Endodermal cell (in vitro differentiated cells): ENCODE measurements at regions not wholly inside any gene's neighbourhood (a gene's known extent, or its start where the extent isn't known, plus 50 kb on each side); places are given as distances from the start of the nearest gene placed in this dataset.
"Not testable (repeated sequence)": the region's sequence is repeated elsewhere in the genome, so short reads cannot be mapped to it uniquely, and the experiment has no call there.

Experiments
- DNase-seq: peaks from one replicate; pipeline ENCODE4 v3.0.0-alpha.2; 2017
- H3K27ac ChIP-seq: 2 replicates; pipeline ENCODE4 v1.5.1; 2013; ENCODE audit warnings: mild to moderate bottlenecking, low read depth, low read length, moderate library complexity
- H3K27me3 ChIP-seq: 2 replicates; pipeline ENCODE4 v1.6.1; 2013; ENCODE audit warnings: mild to moderate bottlenecking, low read length, moderate library complexity; ENCODE audit not compliant: insufficient read depth, control insufficient read depth, poor library complexity, severe bottlenecking
- H3K36me3 ChIP-seq: 2 replicates; pipeline ENCODE4 v1.7.0; 2013; ENCODE audit warnings: mild to moderate bottlenecking, low read length, moderate library complexity; ENCODE audit not compliant: control insufficient read depth, insufficient read depth
- H3K4me1 ChIP-seq: one replicate; pipeline ENCODE4 v1.7.0; 2013; ENCODE audit warnings: low read length; ENCODE audit not compliant: control insufficient read depth, insufficient read depth
- H3K4me3 ChIP-seq: 2 replicates; pipeline ENCODE4 v1.5.1; 2013; ENCODE audit warnings: mild to moderate bottlenecking, low read length, moderate library complexity
- H3K9ac ChIP-seq: 2 replicates; pipeline ENCODE4 v1.6.1; 2013; ENCODE audit warnings: mild to moderate bottlenecking, low read length, moderate library complexity; ENCODE audit not compliant: poor library complexity, severe bottlenecking; ENCODE audit errors: extremely low read depth
- H3K9me3 ChIP-seq: 2 replicates; pipeline ENCODE4 v1.6.1; 2013; ENCODE audit warnings: mild to moderate bottlenecking, low read length, moderate library complexity; ENCODE audit not compliant: control insufficient read depth
- H3K27ac Mint-ChIP-seq: 2 replicates; pipeline ENCODE4 v1.8.0; 2020; ENCODE audit warnings: mixed read lengths
- H3K27me3 Mint-ChIP-seq: 2 replicates; pipeline ENCODE4 v1.8.0; 2021; ENCODE audit warnings: mild to moderate bottlenecking, mixed read lengths; ENCODE audit not compliant: insufficient read depth
- H3K36me3 Mint-ChIP-seq: 2 replicates; pipeline ENCODE4 v1.8.0; 2020; ENCODE audit warnings: low read depth, mixed read lengths
- H3K4me1 Mint-ChIP-seq: 2 replicates; pipeline ENCODE4 v1.8.0; 2020; ENCODE audit warnings: mixed read lengths
- H3K4me3 Mint-ChIP-seq: 2 replicates; pipeline ENCODE4 v1.8.0; 2020; ENCODE audit warnings: mild to moderate bottlenecking, moderate library complexity, mixed read lengths
- H3K9me3 Mint-ChIP-seq: 2 replicates; pipeline ENCODE4 v1.8.0; 2020; ENCODE audit warnings: mild to moderate bottlenecking, mixed read lengths
- WGBS, 2 experiments: methylation state at CpG; one replicate each; pipeline versions ENCODE4 v1.1.5 to v1.1.7; 2013; ENCODE audit warnings: missing lambda C conversion rate in 2 of 2, mixed read lengths in 1 of 2; ENCODE audit not compliant: insufficient coverage in 1 of 2, insufficient read length in 1 of 2; 5-methylcytosine and 5-hydroxymethylcytosine counted together
- TF ChIP-seq, protein P1 (sequence below): fragments of 200-600 bp; sonication (generic); conservative IDR thresholded peaks from 2 replicates; pipeline ENCODE4 v1.5.0; 2021; ENCODE audit warnings: antibody characterized with exemption, mild to moderate bottlenecking

DNA sequence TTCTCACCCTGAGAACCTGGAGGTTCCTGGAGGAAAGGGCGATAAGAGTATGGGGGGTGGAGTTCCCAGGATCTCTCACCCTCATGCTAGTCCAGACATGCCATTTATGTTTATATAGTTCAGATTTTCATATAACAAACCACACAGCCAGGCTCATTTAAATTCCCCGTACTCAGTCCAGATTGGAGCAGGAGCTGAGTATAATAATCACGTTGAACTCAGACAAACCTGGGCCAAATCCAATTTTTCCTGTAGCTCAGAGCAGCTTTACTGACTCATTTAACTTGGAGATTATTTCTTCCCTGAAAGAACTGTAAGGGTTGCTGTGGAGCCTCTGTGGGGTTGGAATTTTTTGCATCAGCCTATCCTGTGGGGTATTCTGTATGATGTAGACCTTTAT is 660.8 kb downstream of the TMEM121 start:
- Histone ChIP-seq H3K36me3 (no peaks in the 10 kb centered on the region), H3K4me3 (no peak overlapping the region), H3K4me1 (no peaks in the 10 kb centered on the region), H3K27ac (no peak overlapping the region), H3K27me3 (no peaks in the 10 kb centered on the region), H3K9ac (no peak overlapping the region), H3K9me3 (peaks cover 83% of the 10 kb centered on the region)
- Mint-ChIP-seq H3K36me3 (no peaks in the 10 kb centered on the region), H3K27ac (no peak overlapping the region), H3K27me3 (no peaks in the 10 kb centered on the region), H3K4me1 (no peaks in the 10 kb centered on the region), H3K9me3 (peaks cover 95% of the 10 kb centered on the region), H3K4me3 (no peak overlapping the region)
- TF ChIP-seq, protein P1, sequence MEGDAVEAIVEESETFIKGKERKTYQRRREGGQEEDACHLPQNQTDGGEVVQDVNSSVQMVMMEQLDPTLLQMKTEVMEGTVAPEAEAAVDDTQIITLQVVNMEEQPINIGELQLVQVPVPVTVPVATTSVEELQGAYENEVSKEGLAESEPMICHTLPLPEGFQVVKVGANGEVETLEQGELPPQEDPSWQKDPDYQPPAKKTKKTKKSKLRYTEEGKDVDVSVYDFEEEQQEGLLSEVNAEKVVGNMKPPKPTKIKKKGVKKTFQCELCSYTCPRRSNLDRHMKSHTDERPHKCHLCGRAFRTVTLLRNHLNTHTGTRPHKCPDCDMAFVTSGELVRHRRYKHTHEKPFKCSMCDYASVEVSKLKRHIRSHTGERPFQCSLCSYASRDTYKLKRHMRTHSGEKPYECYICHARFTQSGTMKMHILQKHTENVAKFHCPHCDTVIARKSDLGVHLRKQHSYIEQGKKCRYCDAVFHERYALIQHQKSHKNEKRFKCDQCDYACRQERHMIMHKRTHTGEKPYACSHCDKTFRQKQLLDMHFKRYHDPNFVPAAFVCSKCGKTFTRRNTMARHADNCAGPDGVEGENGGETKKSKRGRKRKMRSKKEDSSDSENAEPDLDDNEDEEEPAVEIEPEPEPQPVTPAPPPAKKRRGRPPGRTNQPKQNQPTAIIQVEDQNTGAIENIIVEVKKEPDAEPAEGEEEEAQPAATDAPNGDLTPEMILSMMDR, result no peak
- 51 to 59% methylated on average over 2 of the region's 3 CpGs for WGBS, 2 experiments
- no peak for DNase-seq

DNA sequence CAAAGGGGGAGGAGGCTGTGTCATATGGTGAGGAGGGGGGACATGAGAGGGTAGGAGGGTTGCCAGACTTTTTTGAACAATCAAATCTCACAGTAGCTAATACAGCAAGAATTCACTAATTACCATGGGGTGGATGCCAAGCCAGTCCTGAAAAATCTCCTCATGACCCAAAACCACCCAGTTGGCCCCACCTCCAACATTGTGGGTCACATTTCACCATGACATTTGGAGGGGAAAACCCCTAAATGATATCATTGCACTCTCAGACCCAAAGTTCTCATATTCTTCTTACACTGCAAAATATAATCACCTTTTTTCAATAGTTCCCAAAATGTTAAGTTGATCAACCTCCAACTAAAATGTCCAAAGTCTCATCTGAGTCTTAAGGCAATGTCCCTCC is 666.3 kb downstream of the TMEM121 start:
- not testable (repeated sequence) for H3K27ac ChIP-seq, DNase-seq, H3K27ac Mint-ChIP-seq, H3K4me3 Mint-ChIP-seq, H3K36me3 Mint-ChIP-seq, H3K4me3 ChIP-seq, H3K4me1 ChIP-seq, H3K27me3 ChIP-seq, H3K4me1 Mint-ChIP-seq, H3K36me3 ChIP-seq, H3K9ac ChIP-seq, H3K27me3 Mint-ChIP-seq
- H3K9me3 ChIP-seq, result peaks cover 79% of the 10 kb centered on the region
- peaks cover 92% of the 10 kb centered on the region for H3K9me3 Mint-ChIP-seq

DNA sequence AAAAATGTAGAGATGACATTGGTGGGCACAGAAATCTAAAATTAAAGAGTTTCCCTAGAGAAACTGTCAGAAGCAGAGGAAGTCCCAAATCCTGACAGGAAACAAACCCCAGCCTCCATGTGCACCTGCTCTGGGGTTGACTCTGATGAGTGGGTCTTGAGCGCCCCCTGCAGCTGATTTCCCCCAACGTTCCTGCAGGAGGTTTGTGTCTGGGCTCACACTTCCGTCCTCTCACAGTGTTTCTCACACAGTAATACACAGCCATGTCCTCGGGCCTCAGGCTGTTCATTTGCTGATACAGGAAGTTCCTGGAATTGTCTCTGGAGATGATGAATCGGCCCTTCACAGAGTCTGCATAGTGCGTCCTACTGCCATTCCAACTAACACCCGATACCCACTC is 670.1 kb downstream of the TMEM121 start:
- peaks cover 98% of the 10 kb centered on the region for H3K9me3 Mint-ChIP-seq
- not testable (repeated sequence) for H3K27ac ChIP-seq, H3K36me3 Mint-ChIP-seq, H3K27me3 ChIP-seq, H3K27me3 Mint-ChIP-seq, H3K4me1 ChIP-seq, H3K4me3 Mint-ChIP-seq, H3K9ac ChIP-seq, H3K4me3 ChIP-seq, H3K4me1 Mint-ChIP-seq, H3K36me3 ChIP-seq, H3K27ac Mint-ChIP-seq, DNase-seq
- peaks cover 83% of the 10 kb centered on the region for H3K9me3 ChIP-seq
- WGBS, 2 experiments, result 61 to 67% methylated on average over 2 to 7 of the region's 7 CpGs

DNA sequence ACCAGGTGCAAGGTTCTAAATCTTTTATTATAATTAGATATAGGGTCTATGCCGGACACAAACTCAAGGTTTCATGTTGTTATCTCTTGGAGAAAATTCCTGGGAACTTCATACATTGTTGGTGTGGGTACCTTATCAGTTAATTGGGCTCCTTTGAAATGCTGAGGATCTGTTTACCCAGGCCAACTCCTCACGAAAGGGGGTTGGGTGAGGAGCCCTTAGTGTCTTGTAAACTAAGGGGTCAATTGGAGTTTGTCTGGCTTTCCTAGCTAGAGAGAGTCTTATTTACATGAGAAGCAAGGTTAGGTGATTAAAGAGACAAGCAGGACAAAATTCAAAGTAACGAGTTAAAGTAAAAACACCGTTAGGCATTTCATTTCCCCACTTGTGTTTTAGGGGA is 670.9 kb downstream of the TMEM121 start:
- H3K27me3 Mint-ChIP-seq, H3K4me1 ChIP-seq, H3K4me3 ChIP-seq, H3K36me3 Mint-ChIP-seq, DNase-seq, H3K4me1 Mint-ChIP-seq, H3K36me3 ChIP-seq, H3K27ac ChIP-seq, H3K9ac ChIP-seq, H3K27me3 ChIP-seq, H3K4me3 Mint-ChIP-seq, H3K27ac Mint-ChIP-seq: not testable (repeated sequence)
- 77 to 80% methylated on average over 2 to 4 of the region's 4 CpGs for WGBS, 2 experiments
- H3K9me3 ChIP-seq, result peaks cover 85% of the 10 kb centered on the region
- H3K9me3 Mint-ChIP-seq, result peaks cover 98% of the 10 kb centered on the region
